Stimulated activated CD4-positive, alpha-beta T cell treated with anti-CD3 and anti-CD28 coated beads, Interleukin-2, amount 100 ng/mL, for 48 hours (primary cell): ENCODE measurements at regions not wholly inside any gene's neighbourhood (a gene's known extent, or its start where the extent isn't known, plus 50 kb on each side); places are given as distances from the start of the nearest gene placed in this dataset.

Experiments used
- DNase-seq, 2 donors: peaks; one replicate each; pipeline ENCODE4 v3.0.0-alpha.2; 2020

GRCh38 chr3:30372837-30373236 lies 233.6 kb upstream of the TGFBR2 start:
- DNase-seq = no peak

- DNase-seq = no peak
These were observed 221.8 kb upstream of the TGFBR2 start for GRCh38 chr3:30384546-30385072.

- no peak for DNase-seq
These were observed 213.3 kb upstream of the TGFBR2 start for GRCh38 chr3:30393079-30393478.

GRCh38 chr3:30397030-30397429 lies 209.4 kb upstream of the TGFBR2 start:
- DNase-seq = no peak

GRCh38 chr3:30399394-30400181 lies 206.8 kb upstream of the TGFBR2 start:
- no peak for DNase-seq

GRCh38 chr3:30400926-30401325 lies 205.5 kb upstream of the TGFBR2 start:
- DNase-seq = no peak

GRCh38 chr3:30401971-30402370 lies 204.4 kb upstream of the TGFBR2 start:
- DNase-seq = no peak

- no peak for DNase-seq
These were observed 198.8 kb upstream of the TGFBR2 start for GRCh38 chr3:30407651-30408050.

GRCh38 chr3:30408105-30408557 lies 198.3 kb upstream of the TGFBR2 start:
- no peak for DNase-seq

- no peak for DNase-seq
These were observed 188.0 kb upstream of the TGFBR2 start for GRCh38 chr3:30418443-30418842.

GRCh38 chr3:30421266-30421665 lies 185.1 kb upstream of the TGFBR2 start:
- DNase-seq = no peak

- no peak for DNase-seq
These were observed 180.0 kb upstream of the TGFBR2 start for GRCh38 chr3:30426293-30426993.

GRCh38 chr3:30428251-30428650 lies 178.2 kb upstream of the TGFBR2 start:
- DNase-seq = no peak

GRCh38 chr3:30435861-30436331 lies 170.5 kb upstream of the TGFBR2 start:
- no peak for DNase-seq

GRCh38 chr3:30437171-30437601 lies 169.2 kb upstream of the TGFBR2 start:
- DNase-seq = no peak

GRCh38 chr3:30438126-30438525 lies 168.3 kb upstream of the TGFBR2 start:
- DNase-seq = no peak

- no peak for DNase-seq
These were observed 166.8 kb upstream of the TGFBR2 start for GRCh38 chr3:30439451-30440053.

GRCh38 chr3:30440147-30440604 lies 166.2 kb upstream of the TGFBR2 start:
- no peak for DNase-seq

GRCh38 chr3:30440880-30441279 lies 165.5 kb upstream of the TGFBR2 start:
- no peak for DNase-seq

GRCh38 chr3:30443756-30444673 lies 162.4 kb upstream of the TGFBR2 start:
- no peak for DNase-seq

- no peak for DNase-seq
These were observed 157.7 kb upstream of the TGFBR2 start for GRCh38 chr3:30448450-30449289.
